ENCODE measurements at regions not wholly inside any gene's neighbourhood (a gene's known extent, or its start where the extent isn't known, plus 50 kb on each side); places are given as distances from the start of the nearest gene placed in this dataset.
"Not testable (repeated sequence)": the region's sequence is repeated elsewhere in the genome, so short reads cannot be mapped to it uniquely, and the experiment has no call there.

DNA sequence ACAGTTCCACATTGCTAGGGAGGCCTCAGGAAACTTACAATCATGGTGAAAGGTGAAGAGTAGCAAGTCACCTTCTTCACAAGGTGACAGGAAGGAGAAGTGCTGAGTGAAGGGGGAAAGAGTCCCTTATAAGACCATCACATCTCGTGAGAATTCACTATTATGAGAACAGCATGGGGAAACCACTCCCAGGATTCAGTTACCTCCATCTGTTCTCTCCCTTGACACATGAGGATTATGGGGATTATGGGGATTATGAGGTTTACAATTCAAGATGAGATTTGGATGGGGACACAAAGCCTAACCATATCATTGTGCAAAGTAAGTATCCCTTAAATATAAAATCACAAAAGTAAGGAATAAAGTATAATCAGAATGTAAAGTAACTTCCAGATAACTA lies 375.9 kb upstream of the NAALADL2 start:
- DNase-seq (ENCODE audit: low read depth in 1 of 2, low spot score in 1 of 2): no peak
- no peak for TF ChIP-seq JUND (IDR thresholded peaks at IDR 0.05; ENCODE audit: low read depth)
- in situ Hi-C loops (cut with HindIII; ENCODE audit: low pct_unique_long_range_greater_than_20kb, low sequenced_read_pairs): no loop called here

DNA sequence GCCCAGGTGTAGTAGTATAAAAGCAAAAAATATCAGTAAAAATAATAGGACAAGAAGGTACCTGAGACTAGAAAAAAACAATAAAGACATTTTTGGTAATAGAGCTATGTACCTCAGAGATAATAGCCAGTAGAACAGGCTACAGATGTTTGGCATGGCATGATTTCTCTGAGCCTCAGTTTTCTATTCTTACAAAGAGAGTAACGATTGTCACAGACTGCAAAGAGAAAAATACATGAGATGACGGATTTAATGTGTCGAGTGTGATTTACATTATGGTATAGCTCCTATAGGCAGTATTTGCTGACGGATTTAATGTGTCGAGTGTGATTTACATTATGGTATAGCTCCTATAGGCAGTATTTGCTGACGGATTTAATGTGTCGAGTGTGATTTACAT lies 375.3 kb upstream of the NAALADL2 start:
- DNase-seq (ENCODE audit: low read depth in 1 of 2, low spot score in 1 of 2): peak in 1 of 2 experiments; percentile 76
- in situ Hi-C loops (cut with HindIII; ENCODE audit: low pct_unique_long_range_greater_than_20kb, low sequenced_read_pairs): not testable (repeated sequence)

- no peak for TF ChIP-seq JUND (IDR thresholded peaks at IDR 0.05; ENCODE audit: low read depth)
- in situ Hi-C loops (cut with HindIII; ENCODE audit: low pct_unique_long_range_greater_than_20kb, low sequenced_read_pairs): no loop called here
Observed at GRCh38 chr3:174488527-174488926, 370.6 kb upstream of the NAALADL2 start.

GRCh38 chr3:174495311-174495710 lies 363.8 kb upstream of the NAALADL2 start:
- peak in 1 of 2 experiments; percentile 71 for DNase-seq (ENCODE audit: low read depth in 1 of 2, low spot score in 1 of 2)

More at GRCh38 chr3:174488527-174488926, 370.6 kb upstream of the NAALADL2 start:
- no peak for DNase-seq (ENCODE audit: low read depth in 1 of 2, low spot score in 1 of 2)

GRCh38 chr3:174495928-174496327 lies 363.2 kb upstream of the NAALADL2 start:
- DNase-seq (ENCODE audit: low read depth in 1 of 2, low spot score in 1 of 2): no peak
- no peak for TF ChIP-seq JUND (IDR thresholded peaks at IDR 0.05; ENCODE audit: low read depth)
- in situ Hi-C loops (cut with HindIII; ENCODE audit: low pct_unique_long_range_greater_than_20kb, low sequenced_read_pairs): no loop called here

More at GRCh38 chr3:174495311-174495710, 363.8 kb upstream of the NAALADL2 start:
- no peak for TF ChIP-seq JUND (IDR thresholded peaks at IDR 0.05; ENCODE audit: low read depth)
- in situ Hi-C loops (cut with HindIII; ENCODE audit: low pct_unique_long_range_greater_than_20kb, low sequenced_read_pairs): no loop called here

DNA sequence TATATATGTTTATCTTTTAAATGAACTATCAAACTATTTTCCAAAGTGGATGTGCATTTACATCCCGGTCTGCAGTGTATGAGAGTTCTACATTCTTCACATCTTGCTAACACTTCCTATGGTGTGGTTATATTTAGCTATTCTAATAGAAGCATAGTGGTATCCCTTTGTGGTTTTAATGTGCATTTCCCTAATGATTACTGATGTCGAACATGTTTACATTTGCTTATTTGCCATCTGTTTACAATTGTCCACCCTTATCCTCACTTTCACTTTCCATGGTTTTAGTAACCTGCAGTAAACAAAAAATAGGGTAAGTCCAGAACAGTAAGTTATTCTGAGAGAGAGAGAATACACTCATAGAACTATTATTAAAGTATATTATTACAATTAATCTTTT lies 360.5 kb upstream of the NAALADL2 start:
- in situ Hi-C loops (cut with HindIII; ENCODE audit: low pct_unique_long_range_greater_than_20kb, low sequenced_read_pairs): no loop called here
- no peak for TF ChIP-seq JUND (IDR thresholded peaks at IDR 0.05; ENCODE audit: low read depth)
- no peak for DNase-seq (ENCODE audit: low read depth in 1 of 2, low spot score in 1 of 2)

- in situ Hi-C loops (cut with HindIII; ENCODE audit: low pct_unique_long_range_greater_than_20kb, low sequenced_read_pairs): no loop called here
- no peak for TF ChIP-seq JUND (IDR thresholded peaks at IDR 0.05; ENCODE audit: low read depth)
- no peak for DNase-seq (ENCODE audit: low read depth in 1 of 2, low spot score in 1 of 2)
Observed at GRCh38 chr3:174505266-174505665, 353.9 kb upstream of the NAALADL2 start.

DNA sequence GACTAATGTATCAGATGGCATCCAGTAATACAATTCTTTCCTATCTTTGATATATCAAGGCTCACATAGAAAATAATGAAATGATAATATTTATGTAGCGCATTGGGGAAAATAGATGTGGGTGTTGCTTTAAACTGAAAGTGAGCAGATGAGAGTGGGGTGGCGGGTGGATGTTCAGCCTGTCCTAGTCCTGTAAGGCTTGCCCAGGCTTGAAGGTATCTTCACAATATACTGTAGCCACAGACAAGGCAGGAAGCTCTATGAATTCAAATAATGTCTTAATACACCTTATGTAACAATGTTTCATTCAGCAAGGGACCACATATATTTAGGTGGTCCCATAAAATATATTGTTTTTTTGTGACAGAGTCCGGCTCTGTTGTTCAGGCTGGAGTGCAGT lies 334.9 kb upstream of the NAALADL2 start:
- no peak for DNase-seq (ENCODE audit: low read depth in 1 of 2, low spot score in 1 of 2)
- in situ Hi-C loops (cut with HindIII; ENCODE audit: low pct_unique_long_range_greater_than_20kb, low sequenced_read_pairs): no loop called here
- no peak for TF ChIP-seq JUND (IDR thresholded peaks at IDR 0.05; ENCODE audit: low read depth)

- no peak for TF ChIP-seq JUND (IDR thresholded peaks at IDR 0.05; ENCODE audit: low read depth)
- DNase-seq (ENCODE audit: low read depth in 1 of 2, low spot score in 1 of 2): peak in 1 of 2 experiments; percentile 16
- in situ Hi-C loops (cut with HindIII; ENCODE audit: low pct_unique_long_range_greater_than_20kb, low sequenced_read_pairs): no loop called here
Observed at GRCh38 chr3:174529298-174529697, 329.8 kb upstream of the NAALADL2 start.

GRCh38 chr3:174531262-174531982 lies 327.7 kb upstream of the NAALADL2 start:
- in situ Hi-C loops (cut with HindIII; ENCODE audit: low pct_unique_long_range_greater_than_20kb, low sequenced_read_pairs): no loop called here
- DNase-seq (ENCODE audit: low read depth in 1 of 2, low spot score in 1 of 2): no peak
- TF ChIP-seq JUND (IDR thresholded peaks at IDR 0.05; ENCODE audit: low read depth): no peak

GRCh38 chr3:174532216-174532615 lies 326.9 kb upstream of the NAALADL2 start:
- in situ Hi-C loops (cut with HindIII; ENCODE audit: low pct_unique_long_range_greater_than_20kb, low sequenced_read_pairs): no loop called here
- DNase-seq (ENCODE audit: low read depth in 1 of 2, low spot score in 1 of 2): no peak
- TF ChIP-seq JUND (IDR thresholded peaks at IDR 0.05; ENCODE audit: low read depth): no peak

DNA sequence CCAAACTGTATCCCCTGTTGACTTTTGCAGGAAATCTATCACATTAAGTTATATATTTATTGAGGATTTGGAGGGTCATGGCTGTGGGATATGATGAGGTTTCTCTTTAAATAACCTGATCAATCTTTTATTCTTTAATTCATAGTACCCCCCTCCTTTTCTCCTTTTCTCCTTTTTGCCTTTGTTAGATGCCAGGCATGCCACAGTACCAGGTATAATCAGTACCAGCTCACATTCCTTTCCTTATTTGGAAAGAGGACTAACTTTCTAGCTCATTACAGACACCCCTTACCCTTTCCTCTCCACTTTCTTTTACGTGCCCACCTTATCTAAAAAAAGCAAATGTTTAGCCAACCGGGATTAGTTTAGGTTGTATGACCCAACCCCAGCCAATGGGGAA lies 326.4 kb upstream of the NAALADL2 start:
- no peak for TF ChIP-seq JUND (IDR thresholded peaks at IDR 0.05; ENCODE audit: low read depth)
- no peak for DNase-seq (ENCODE audit: low read depth in 1 of 2, low spot score in 1 of 2)
- in situ Hi-C loops (cut with HindIII; ENCODE audit: low pct_unique_long_range_greater_than_20kb, low sequenced_read_pairs): no loop called here

- TF ChIP-seq JUND (IDR thresholded peaks at IDR 0.05; ENCODE audit: low read depth): no peak
- no peak for DNase-seq (ENCODE audit: low read depth in 1 of 2, low spot score in 1 of 2)
- in situ Hi-C loops (cut with HindIII; ENCODE audit: low pct_unique_long_range_greater_than_20kb, low sequenced_read_pairs): no loop called here
Observed at GRCh38 chr3:174533286-174533685, 325.8 kb upstream of the NAALADL2 start.

DNA sequence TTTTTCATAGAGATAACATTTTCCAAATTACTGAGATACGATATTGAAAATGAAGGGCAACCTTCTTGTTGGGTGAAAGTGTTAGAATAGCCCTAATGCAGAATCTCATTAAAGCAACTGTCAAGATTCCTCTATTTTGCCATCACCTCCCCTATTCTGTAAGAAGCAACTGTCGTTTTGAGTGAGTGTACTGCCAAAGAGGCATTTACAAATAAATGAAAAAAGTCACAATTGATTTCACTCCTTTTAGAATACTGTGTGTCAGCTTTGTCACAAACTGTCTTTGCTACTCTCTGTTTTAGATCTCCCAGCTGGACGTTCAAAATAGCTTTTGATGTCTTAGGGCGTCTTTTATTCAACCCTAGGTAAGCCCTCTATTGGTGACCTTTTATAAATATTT lies 322.8 kb upstream of the NAALADL2 start:
- in situ Hi-C loops (cut with HindIII; ENCODE audit: low pct_unique_long_range_greater_than_20kb, low sequenced_read_pairs): no loop called here
- DNase-seq (ENCODE audit: low read depth in 1 of 2, low spot score in 1 of 2): no peak
- TF ChIP-seq JUND (IDR thresholded peaks at IDR 0.05; ENCODE audit: low read depth): no peak
